ENCODE measurements at regions not wholly inside any gene's neighbourhood (a gene's known extent, or its start where the extent isn't known, plus 50 kb on each side); places are given as distances from the start of the nearest gene placed in this dataset.

GRCh38 chr20:55561259-55561658, 444.1 kb downstream of the CBLN4 start:
- Histone ChIP-seq H3K36me3 (ENCODE audit: control insufficient read depth in 2 of 2, insufficient read depth in 2 of 2, low read length in 1 of 2) (no peaks in the 10 kb centered on the region), H3K4me3 (no peak overlapping the region), H3K4me1 (ENCODE audit: control insufficient read depth, insufficient read depth, low read length) (no peaks in the 10 kb centered on the region), H3K4me2 (ENCODE audit: control insufficient read depth, insufficient read depth) (no peak overlapping the region), H3K9ac (ENCODE audit: control insufficient read depth, insufficient read depth, low read length) (no peak overlapping the region), H4K20me1 (ENCODE audit: control insufficient read depth, insufficient read depth) (no peaks in the 10 kb centered on the region), H3K27me3 (replicated peaks in 1 of 2; ENCODE audit: control insufficient read depth in 2 of 2, insufficient read depth in 2 of 2, low read length in 1 of 2) (no peaks in the 10 kb centered on the region), H3K9me3 (replicated peaks; ENCODE audit: control insufficient read depth, insufficient read depth, low read length) (no peaks in the 10 kb centered on the region), H3K79me2 (ENCODE audit: control insufficient read depth, insufficient read depth, low read length) (no peaks in the 10 kb centered on the region), H2AFZ (ENCODE audit: control insufficient read depth, low read depth, low read length) (no peak overlapping the region), H3K27ac (ENCODE audit: control insufficient read depth, insufficient read depth) (no peak overlapping the region)
- DNase-seq (ENCODE audit: low read depth, low spot score) (no peak), ATAC-seq (no peak), FAIRE-seq (no peak)
- intact Hi-C loops (cut with micrococcal nuclease; ENCODE audit: unreplicated experiment), result no loop called here
- ChIA-PET POLR2A (no interaction called here), CTCF (no interaction called here), RAD21 (ENCODE audit: unreplicated experiment) (no interaction called here), SMC1A (ENCODE audit: uncharacterized antibody, unreplicated experiment) (no interaction called here)
- no TSS peak for BruUV-seq (replicated peaks)
- in situ Hi-C loops (cut with MboI), result no loop called here
- 15% methylated on average over 3 of the region's 3 CpGs for WGBS (ENCODE audit: insufficient coverage, insufficient replicate concordance, low lambda C conversion rate, missing lambda C conversion rate)
- TF ChIP-seq HSF1 (IDR thresholded peaks at IDR 0.05; ENCODE audit: low read depth, low read length), result no peak
- TF ChIP-seq ZNF592 (IDR thresholded peaks at IDR 0.05), result no peak
- TF ChIP-seq RFX5 (IDR thresholded peaks at IDR 0.05; ENCODE audit: low read depth, low read length), result no peak
- no peak for TF ChIP-seq MYB (IDR thresholded peaks at IDR 0.05; ENCODE audit: borderline replicate concordance, low read depth, low read length)
- TF ChIP-seq NR2F1 (conservative IDR thresholded peaks at IDR 0.05), result no peak
- TF ChIP-seq BCL11A (IDR thresholded peaks at IDR 0.05; ENCODE audit: low read depth, low read length), result no peak
- no peak for TF ChIP-seq ESRRA (IDR thresholded peaks at IDR 0.05; ENCODE audit: low read length)
- TF ChIP-seq ZSCAN29 (IDR thresholded peaks at IDR 0.05), result no peak
- no peak for TF ChIP-seq RUNX3 (IDR thresholded peaks at IDR 0.05; ENCODE audit: low read length)
- no peak for TF ChIP-seq TBL1XR1 (IDR thresholded peaks at IDR 0.05; ENCODE audit: low read depth, low read length)
- TF ChIP-seq TCF7 (IDR thresholded peaks at IDR 0.05; ENCODE audit: borderline replicate concordance), result no peak
- no peak for TF ChIP-seq NR2C2 (IDR thresholded peaks at IDR 0.05; ENCODE audit: borderline replicate concordance, control insufficient read depth, insufficient read length, low read depth)
- no peak for TF ChIP-seq IKZF1 (conservative IDR thresholded peaks at IDR 0.05)
- TF ChIP-seq POU2F2 (IDR thresholded peaks at IDR 0.05; ENCODE audit: borderline replicate concordance, low read depth, low read length), result no peak
- TF ChIP-seq MXI1 (IDR thresholded peaks at IDR 0.05; ENCODE audit: low read depth, low read length), result no peak
- no peak for TF ChIP-seq CHD4 (IDR thresholded peaks at IDR 0.05)
- no peak for TF ChIP-seq ATF7 (IDR thresholded peaks at IDR 0.05; ENCODE audit: low read depth)

Data from GM12878 (cell line).